Activated CD8-positive, alpha-beta T cell treated with anti-CD3 and anti-CD28 coated beads, Interleukin-2, amount 10 ng/mL, durations not matched to agents 7 days and 5 days (primary cell): ENCODE measurements at regions not wholly inside any gene's neighbourhood (a gene's known extent, or its start where the extent isn't known, plus 50 kb on each side); places are given as distances from the start of the nearest gene placed in this dataset.

Experiments used
- ATAC-seq: fragments of 150-1000 bp; cut with Tn5 transposase; one replicate; pipeline ENCODE4 v1.10.0; 2021; ENCODE audit warnings: moderate library complexity
- CTCF ChIA-PET: fragments of 350-600 bp; sonication (Branson Sonifier 250); formaldehyde crosslinking; loops from one replicate; lab custom pipeline; 2021; ENCODE audit warnings: antibody characterized with exemption; lab: Charles Lee
- POLR2A ChIA-PET: fragments of 350-600 bp; sonication (Branson Sonifier 250); formaldehyde crosslinking; loops from one replicate; lab custom pipeline; 2021; ENCODE audit warnings: antibody characterized with exemption; lab: Charles Lee
- DNase-seq: peaks from one replicate; pipeline ENCODE4 v3.0.0-alpha.2; 2020
- H3K27ac Mint-ChIP-seq: one replicate; pipeline ENCODE4 v1.8.0; 2021; ENCODE audit warnings: mild to moderate bottlenecking, mixed read lengths
- H3K27me3 Mint-ChIP-seq: one replicate; pipeline ENCODE4 v1.8.0; 2021; ENCODE audit warnings: low read depth, mixed read lengths
- H3K36me3 Mint-ChIP-seq: one replicate; pipeline ENCODE4 v1.8.0; 2021; ENCODE audit warnings: low read depth, mixed read lengths
- H3K4me1 Mint-ChIP-seq: one replicate; pipeline ENCODE4 v1.8.0; 2021; ENCODE audit warnings: low read depth, mixed read lengths
- H3K4me3 Mint-ChIP-seq: one replicate; pipeline ENCODE4 v1.8.0; 2021; ENCODE audit warnings: mild to moderate bottlenecking, mixed read lengths
- H3K9me3 Mint-ChIP-seq: one replicate; pipeline ENCODE4 v1.8.0; 2022; ENCODE audit warnings: mixed read lengths; ENCODE audit not compliant: insufficient read depth

GRCh38 chr1:190540366-190540765 is 62.7 kb upstream of the BRINP3 start:
- no peak for DNase-seq
- ChIA-PET POLR2A (no interaction called here), CTCF (no interaction called here)
- Mint-ChIP-seq H3K4me1 (no peaks in the 10 kb centered on the region), H3K27me3 (no peaks in the 10 kb centered on the region), H3K36me3 (no peaks in the 10 kb centered on the region), H3K27ac (no peak overlapping the region), H3K9me3 (peaks cover 4% of the 10 kb centered on the region), H3K4me3 (no peak overlapping the region)
- ATAC-seq = no peak

- Mint-ChIP-seq H3K9me3 (no peaks in the 10 kb centered on the region), H3K36me3 (no peaks in the 10 kb centered on the region), H3K27me3 (no peaks in the 10 kb centered on the region), H3K4me1 (no peaks in the 10 kb centered on the region), H3K27ac (no peak overlapping the region), H3K4me3 (no peak overlapping the region)
- POLR2A ChIA-PET = no interaction called here
- DNase-seq (no peak), ATAC-seq (no peak)
- CTCF ChIA-PET = no interaction called here
Measured at GRCh38 chr1:190551638-190552037, 74.0 kb upstream of the BRINP3 start.

- ChIA-PET POLR2A (no interaction called here), CTCF (no interaction called here)
- H3K27me3 Mint-ChIP-seq = no peaks in the 10 kb centered on the region
- no peak overlapping the region for H3K4me3 Mint-ChIP-seq
- no peak overlapping the region for H3K27ac Mint-ChIP-seq
- peaks cover 5% of the 10 kb centered on the region for H3K9me3 Mint-ChIP-seq
- no peaks in the 10 kb centered on the region for H3K4me1 Mint-ChIP-seq
- DNase-seq (no peak), ATAC-seq (no peak)
- no peaks in the 10 kb centered on the region for H3K36me3 Mint-ChIP-seq
Measured at GRCh38 chr1:190560161-190560681, 82.6 kb upstream of the BRINP3 start.

- no peaks in the 10 kb centered on the region for H3K36me3 Mint-ChIP-seq
- no peak overlapping the region for H3K27ac Mint-ChIP-seq
- H3K4me3 Mint-ChIP-seq = no peak overlapping the region
- H3K9me3 Mint-ChIP-seq = peaks cover 5% of the 10 kb centered on the region
- H3K27me3 Mint-ChIP-seq = no peaks in the 10 kb centered on the region
- ChIA-PET CTCF (no interaction called here), POLR2A (no interaction called here)
- DNase-seq (no peak), ATAC-seq (no peak)
- no peaks in the 10 kb centered on the region for H3K4me1 Mint-ChIP-seq
Measured at GRCh38 chr1:190563230-190563629, 85.6 kb upstream of the BRINP3 start.

GRCh38 chr1:190564117-190564516 is 86.5 kb upstream of the BRINP3 start:
- Mint-ChIP-seq H3K36me3 (no peaks in the 10 kb centered on the region), H3K4me3 (no peak overlapping the region), H3K27me3 (no peaks in the 10 kb centered on the region), H3K9me3 (peaks cover 5% of the 10 kb centered on the region), H3K27ac (no peak overlapping the region), H3K4me1 (no peaks in the 10 kb centered on the region)
- no peak for DNase-seq
- ChIA-PET POLR2A (no interaction called here), CTCF (no interaction called here)
- no peak for ATAC-seq

GRCh38 chr1:190578017-190578416 is 100.4 kb upstream of the BRINP3 start:
- H3K27me3 Mint-ChIP-seq = no peaks in the 10 kb centered on the region
- H3K4me3 Mint-ChIP-seq = no peak overlapping the region
- H3K4me1 Mint-ChIP-seq = no peaks in the 10 kb centered on the region
- H3K27ac Mint-ChIP-seq = no peak overlapping the region
- ATAC-seq (no peak), DNase-seq (no peak)
- H3K36me3 Mint-ChIP-seq = no peaks in the 10 kb centered on the region
- CTCF ChIA-PET = no interaction called here
- H3K9me3 Mint-ChIP-seq = peaks cover 8% of the 10 kb centered on the region
- POLR2A ChIA-PET = no interaction called here

GRCh38 chr1:190578526-190578925 is 100.9 kb upstream of the BRINP3 start:
- H3K27me3 Mint-ChIP-seq = no peaks in the 10 kb centered on the region
- no peaks in the 10 kb centered on the region for H3K4me1 Mint-ChIP-seq
- peaks cover 8% of the 10 kb centered on the region for H3K9me3 Mint-ChIP-seq
- ChIA-PET POLR2A (no interaction called here), CTCF (no interaction called here)
- ATAC-seq (no peak), DNase-seq (no peak)
- H3K4me3 Mint-ChIP-seq = no peak overlapping the region
- H3K27ac Mint-ChIP-seq = no peak overlapping the region
- H3K36me3 Mint-ChIP-seq = no peaks in the 10 kb centered on the region

GRCh38 chr1:190579552-190580193 is 102.0 kb upstream of the BRINP3 start:
- no peak overlapping the region for H3K4me3 Mint-ChIP-seq
- POLR2A ChIA-PET = no interaction called here
- no peaks in the 10 kb centered on the region for H3K36me3 Mint-ChIP-seq

GRCh38 chr1:190583862-190584261 is 106.2 kb upstream of the BRINP3 start:
- Mint-ChIP-seq H3K4me1 (no peaks in the 10 kb centered on the region), H3K9me3 (peaks cover 8% of the 10 kb centered on the region), H3K27ac (no peak overlapping the region), H3K27me3 (no peaks in the 10 kb centered on the region), H3K4me3 (no peak overlapping the region), H3K36me3 (no peaks in the 10 kb centered on the region)
- ATAC-seq (no peak), DNase-seq (no peak)
- POLR2A ChIA-PET = no interaction called here
- CTCF ChIA-PET = no interaction called here

More at GRCh38 chr1:190579552-190580193, 102.0 kb upstream of the BRINP3 start:
- Mint-ChIP-seq H3K9me3 (peaks cover 8% of the 10 kb centered on the region), H3K4me1 (no peaks in the 10 kb centered on the region), H3K27me3 (no peaks in the 10 kb centered on the region), H3K27ac (no peak overlapping the region)
- ATAC-seq = no peak
- CTCF ChIA-PET = no interaction called here
- DNase-seq = no peak

- Mint-ChIP-seq H3K36me3 (no peaks in the 10 kb centered on the region), H3K27ac (no peak overlapping the region), H3K27me3 (no peaks in the 10 kb centered on the region), H3K4me1 (no peaks in the 10 kb centered on the region), H3K9me3 (peaks cover 4% of the 10 kb centered on the region), H3K4me3 (no peak overlapping the region)
- ChIA-PET POLR2A (no interaction called here), CTCF (no interaction called here)
- DNase-seq (no peak), ATAC-seq (no peak)
Measured at GRCh38 chr1:190588424-190588823, 110.8 kb upstream of the BRINP3 start.

- Mint-ChIP-seq H3K27me3 (no peaks in the 10 kb centered on the region), H3K36me3 (no peaks in the 10 kb centered on the region), H3K9me3 (peaks cover 8% of the 10 kb centered on the region), H3K4me3 (no peak overlapping the region), H3K27ac (no peak overlapping the region), H3K4me1 (no peaks in the 10 kb centered on the region)
- no peak for DNase-seq
- no peak for ATAC-seq
- CTCF ChIA-PET = no interaction called here
- POLR2A ChIA-PET = no interaction called here
Measured at GRCh38 chr1:190595438-190595837, 117.8 kb upstream of the BRINP3 start.

- Mint-ChIP-seq H3K27me3 (no peaks in the 10 kb centered on the region), H3K36me3 (no peaks in the 10 kb centered on the region), H3K27ac (no peak overlapping the region), H3K9me3 (peaks cover 4% of the 10 kb centered on the region), H3K4me1 (no peaks in the 10 kb centered on the region), H3K4me3 (no peak overlapping the region)
- DNase-seq = no peak
- ChIA-PET CTCF (interaction anchor here (0.6 kb wide), 1 partner anchor 83 kb away, joined by 3 read pairs; no protein-coding TSS in a partner anchor), POLR2A (no interaction called here)
- no peak for ATAC-seq
Measured at GRCh38 chr1:190597294-190597693, 119.6 kb upstream of the BRINP3 start.

GRCh38 chr1:190599670-190600069 is 122.0 kb upstream of the BRINP3 start:
- H3K27ac Mint-ChIP-seq = no peak overlapping the region
- CTCF ChIA-PET = no interaction called here
- DNase-seq (no peak), ATAC-seq (no peak)
- no peaks in the 10 kb centered on the region for H3K36me3 Mint-ChIP-seq
- no peaks in the 10 kb centered on the region for H3K27me3 Mint-ChIP-seq
- POLR2A ChIA-PET = no interaction called here
- H3K9me3 Mint-ChIP-seq = no peaks in the 10 kb centered on the region
- no peaks in the 10 kb centered on the region for H3K4me1 Mint-ChIP-seq
- H3K4me3 Mint-ChIP-seq = no peak overlapping the region
